GM23338 (cell line): ENCODE measurements at regions not wholly inside any gene's neighbourhood (a gene's known extent, or its start where the extent isn't known, plus 50 kb on each side); places are given as distances from the start of the nearest gene placed in this dataset.

Source experiments
- CTCF ChIP-seq, 2 experiments: fragments of 200-600 bp in 1 of 2; sonication (generic) in 1 of 2; conservative IDR thresholded peaks; 2 replicates each; pipeline versions ENCODE4 v1.5.1 to v1.6.1; 2016 to 2017; ENCODE audit warnings: antibody characterized with exemption in 2 of 2, low read depth in 2 of 2, mild to moderate bottlenecking in 2 of 2, moderate library complexity in 1 of 2
- EZH2 ChIP-seq: fragments of 200-600 bp; sonication (generic); IDR thresholded peaks from one replicate; pipeline ENCODE4 v1.8.0; 2017; ENCODE audit warnings: antibody characterized with exemption, mild to moderate bottlenecking, low read depth; ENCODE audit not compliant: unreplicated experiment
- EZH2phosphoT487 ChIP-seq: fragments of 200-600 bp; sonication (generic); IDR thresholded peaks from one replicate; pipeline ENCODE4 v1.8.1; 2018; ENCODE audit warnings: antibody characterized with exemption; ENCODE audit not compliant: unreplicated experiment
- JUNB ChIP-seq: IDR thresholded peaks from one replicate; pipeline ENCODE4 v1.6.1; 2016; ENCODE audit warnings: antibody characterized with exemption; ENCODE audit not compliant: unreplicated experiment
- POLR2AphosphoS5 ChIP-seq: IDR thresholded peaks from 2 replicates; pipeline ENCODE4 v1.6.1; 2016; ENCODE audit warnings: antibody characterized with exemption, low read depth
- REST ChIP-seq: IDR thresholded peaks from one replicate; pipeline ENCODE4 v1.6.1; 2018; ENCODE audit warnings: antibody characterized with exemption; ENCODE audit not compliant: unreplicated experiment
- STAT1 ChIP-seq: IDR thresholded peaks from one replicate; pipeline ENCODE4 v1.6.1; 2016; ENCODE audit warnings: antibody characterized with exemption; ENCODE audit not compliant: unreplicated experiment
- ZNF331 ChIP-seq: fragments of 250-450 bp; sonication (Bioruptor Pico); IDR thresholded peaks from 2 replicates; pipeline ENCODE4 v1.5.0; 2020; ENCODE audit warnings: low read depth, mild to moderate bottlenecking, moderate library complexity

- TF ChIP-seq CTCF (conservative IDR thresholded peaks at IDR 0.05; ENCODE audit: low read depth in 2 of 2) = no peak
- no peak for TF ChIP-seq POLR2AphosphoS5
- TF ChIP-seq EZH2phosphoT487 = no peak
- no peak for TF ChIP-seq REST
- no peak for TF ChIP-seq EZH2
- TF ChIP-seq JUNB = no peak
- no peak for TF ChIP-seq ZNF331
- no peak for TF ChIP-seq STAT1
Observed at GRCh38 chr12:29051221-29051620, 97.9 kb upstream of the FAR2 start.
